ENCODE measurements at regions not wholly inside any gene's neighbourhood (a gene's known extent, or its start where the extent isn't known, plus 50 kb on each side); places are given as distances from the start of the nearest gene placed in this dataset.

- Mint-ChIP-seq H3K36me3 (ENCODE audit: low read depth) (peaks cover 37% of the 10 kb centered on the region), H3K27me3 (ENCODE audit: insufficient read depth) (peaks cover 1% of the 10 kb centered on the region), H3K9me3 (peaks cover 11% of the 10 kb centered on the region), H3K4me1 (ENCODE audit: low read depth) (peaks cover 28% of the 10 kb centered on the region), H3K4me3 (no peak overlapping the region), H3K27ac (no peak overlapping the region)
- DNase-seq (ENCODE audit: low spot score), result no peak
- intact Hi-C loops (cut with micrococcal nuclease), result no loop called here
These were observed 106.6 kb downstream of the NCOR2 start for GRCh38 chr12:124460771-124461170.

- H3K36me3 Mint-ChIP-seq (ENCODE audit: low read depth), result peaks cover 33% of the 10 kb centered on the region
- peaks cover 29% of the 10 kb centered on the region for H3K4me1 Mint-ChIP-seq (ENCODE audit: low read depth)
- DNase-seq (ENCODE audit: low spot score), result no peak
- peak overlapping the region; percentile 20 for H3K27ac Mint-ChIP-seq
- peaks cover 1% of the 10 kb centered on the region for H3K27me3 Mint-ChIP-seq (ENCODE audit: insufficient read depth)
- intact Hi-C loops (cut with micrococcal nuclease), result loop anchor here (10.0 kb wide), 2 partner anchors 405 to 465 kb away; partner anchors contain the start of gene SCARB1
- H3K9me3 Mint-ChIP-seq, result peaks cover 10% of the 10 kb centered on the region
- no peak overlapping the region for H3K4me3 Mint-ChIP-seq
These were observed 107.4 kb downstream of the NCOR2 start for GRCh38 chr12:124459852-124460645.

- Mint-ChIP-seq H3K9me3 (peaks cover 2% of the 10 kb centered on the region), H3K27ac (peak overlapping the region; percentile 20), H3K36me3 (ENCODE audit: low read depth) (peaks cover 27% of the 10 kb centered on the region), H3K4me1 (ENCODE audit: low read depth) (peaks cover 32% of the 10 kb centered on the region), H3K27me3 (ENCODE audit: insufficient read depth) (peaks cover 4% of the 10 kb centered on the region), H3K4me3 (no peak overlapping the region)
- intact Hi-C loops (cut with micrococcal nuclease), result loop anchor here (10.0 kb wide), 2 partner anchors 406 to 466 kb away; partner anchors contain the start of gene SCARB1
- DNase-seq (ENCODE audit: low spot score), result no peak
These were observed 108.2 kb downstream of the NCOR2 start for GRCh38 chr12:124458992-124459851.

GRCh38 chr12:124458220-124458991 lies 109.0 kb downstream of the NCOR2 start:
- intact Hi-C loops (cut with micrococcal nuclease), result loop anchor here (10.0 kb wide), 2 partner anchors 406 to 466 kb away; partner anchors contain the start of gene SCARB1
- Mint-ChIP-seq H3K27ac (no peak overlapping the region), H3K9me3 (no peaks in the 10 kb centered on the region), H3K4me3 (no peak overlapping the region), H3K4me1 (ENCODE audit: low read depth) (peaks cover 40% of the 10 kb centered on the region), H3K36me3 (ENCODE audit: low read depth) (peaks cover 27% of the 10 kb centered on the region), H3K27me3 (ENCODE audit: insufficient read depth) (peaks cover 4% of the 10 kb centered on the region)
- no peak for DNase-seq (ENCODE audit: low spot score)

- H3K27me3 Mint-ChIP-seq (ENCODE audit: insufficient read depth), result peaks cover 4% of the 10 kb centered on the region
- intact Hi-C loops (cut with micrococcal nuclease), result loop anchor here (1.0 to 10.0 kb wide), 5 partner anchors 9 to 467 kb away; partner anchors contain the start of gene SCARB1
- H3K27ac Mint-ChIP-seq, result peak overlapping the region; percentile 63
- H3K4me3 Mint-ChIP-seq, result peak overlapping the region; percentile 75
- no peaks in the 10 kb centered on the region for H3K9me3 Mint-ChIP-seq
- peaks cover 24% of the 10 kb centered on the region for H3K36me3 Mint-ChIP-seq (ENCODE audit: low read depth)
- H3K4me1 Mint-ChIP-seq (ENCODE audit: low read depth), result peaks cover 42% of the 10 kb centered on the region
- DNase-seq (ENCODE audit: low spot score), result peak; percentile 43
These were observed 109.9 kb downstream of the NCOR2 start for GRCh38 chr12:124457287-124458219.

- Mint-ChIP-seq H3K4me1 (ENCODE audit: low read depth) (peaks cover 37% of the 10 kb centered on the region), H3K4me3 (peak overlapping the region; percentile 75), H3K27ac (peak overlapping the region; percentile 63), H3K9me3 (no peaks in the 10 kb centered on the region), H3K36me3 (ENCODE audit: low read depth) (peaks cover 21% of the 10 kb centered on the region), H3K27me3 (ENCODE audit: insufficient read depth) (peaks cover 4% of the 10 kb centered on the region)
- intact Hi-C loops (cut with micrococcal nuclease), result loop anchor here (1.0 to 10.0 kb wide), 5 partner anchors 10 to 468 kb away; partner anchors contain the start of gene SCARB1
- no peak for DNase-seq (ENCODE audit: low spot score)
These were observed 110.7 kb downstream of the NCOR2 start for GRCh38 chr12:124456652-124457152.

- H3K27me3 Mint-ChIP-seq (ENCODE audit: insufficient read depth), result peaks cover 4% of the 10 kb centered on the region
- no peak for DNase-seq (ENCODE audit: low spot score)
- peak overlapping the region; percentile 30 for H3K4me3 Mint-ChIP-seq
- H3K9me3 Mint-ChIP-seq, result no peaks in the 10 kb centered on the region
- intact Hi-C loops (cut with micrococcal nuclease), result loop anchor here (10.0 kb wide), 2 partner anchors 409 to 469 kb away; partner anchors contain the start of gene SCARB1
- peaks cover 39% of the 10 kb centered on the region for H3K4me1 Mint-ChIP-seq (ENCODE audit: low read depth)
- H3K36me3 Mint-ChIP-seq (ENCODE audit: low read depth), result peaks cover 21% of the 10 kb centered on the region
- no peak overlapping the region for H3K27ac Mint-ChIP-seq
These were observed 111.2 kb downstream of the NCOR2 start for GRCh38 chr12:124456133-124456651.

- no peak overlapping the region for H3K27ac Mint-ChIP-seq
- H3K27me3 Mint-ChIP-seq (ENCODE audit: insufficient read depth), result peaks cover 4% of the 10 kb centered on the region
- no peaks in the 10 kb centered on the region for H3K9me3 Mint-ChIP-seq
- H3K4me1 Mint-ChIP-seq (ENCODE audit: low read depth), result peaks cover 46% of the 10 kb centered on the region
- DNase-seq (ENCODE audit: low spot score), result no peak
- peaks cover 19% of the 10 kb centered on the region for H3K36me3 Mint-ChIP-seq (ENCODE audit: low read depth)
- intact Hi-C loops (cut with micrococcal nuclease), result loop anchor here (10.0 kb wide), 2 partner anchors 409 to 469 kb away; partner anchors contain the start of gene SCARB1
- H3K4me3 Mint-ChIP-seq, result no peak overlapping the region
These were observed 112.1 kb downstream of the NCOR2 start for GRCh38 chr12:124455336-124455735.

- no peak overlapping the region for H3K27ac Mint-ChIP-seq
- peaks cover 2% of the 10 kb centered on the region for H3K27me3 Mint-ChIP-seq (ENCODE audit: insufficient read depth)
- H3K9me3 Mint-ChIP-seq, result no peaks in the 10 kb centered on the region
- DNase-seq (ENCODE audit: low spot score), result no peak
- peaks cover 46% of the 10 kb centered on the region for H3K4me1 Mint-ChIP-seq (ENCODE audit: low read depth)
- peaks cover 15% of the 10 kb centered on the region for H3K36me3 Mint-ChIP-seq (ENCODE audit: low read depth)
- intact Hi-C loops (cut with micrococcal nuclease), result loop anchor here (5.0 to 10.0 kb wide), 3 partner anchors 93 to 470 kb away; partner anchors contain the start of gene SCARB1
- H3K4me3 Mint-ChIP-seq, result no peak overlapping the region
These were observed 112.7 kb downstream of the NCOR2 start for GRCh38 chr12:124454735-124455134.

- peaks cover 46% of the 10 kb centered on the region for H3K4me1 Mint-ChIP-seq (ENCODE audit: low read depth)
- peak overlapping the region; percentile 39 for H3K4me3 Mint-ChIP-seq
- peaks cover 2% of the 10 kb centered on the region for H3K27me3 Mint-ChIP-seq (ENCODE audit: insufficient read depth)
These were observed 113.1 kb downstream of the NCOR2 start for GRCh38 chr12:124454352-124454725.

More at GRCh38 chr12:124454352-124454725, 113.1 kb downstream of the NCOR2 start:
- H3K27ac Mint-ChIP-seq, result no peak overlapping the region
- intact Hi-C loops (cut with micrococcal nuclease), result loop anchor here (5.0 to 10.0 kb wide), 3 partner anchors 93 to 470 kb away; partner anchors contain the start of gene SCARB1
- DNase-seq (ENCODE audit: low spot score), result no peak
- H3K36me3 Mint-ChIP-seq (ENCODE audit: low read depth), result peaks cover 11% of the 10 kb centered on the region
- no peaks in the 10 kb centered on the region for H3K9me3 Mint-ChIP-seq
